Breast epithelium (tissue), 3 donors: ENCODE measurements at regions not wholly inside any gene's neighbourhood (a gene's known extent, or its start where the extent isn't known, plus 50 kb on each side); places are given as distances from the start of the nearest gene placed in this dataset.

Experiments
- CTCF ChIP-seq, 3 donors: fragments of 450-650 bp; IDR thresholded peaks; one replicate each; pipeline ENCODE4 v1.5.1; 2016 to 2017; ENCODE audit warnings: antibody characterized with exemption in 3 of 3, mild to moderate bottlenecking in 3 of 3, moderate library complexity in 3 of 3
- POLR2A ChIP-seq: fragments of 450-650 bp; IDR thresholded peaks from one replicate; pipeline ENCODE4 v1.6.1; 2016; ENCODE audit warnings: antibody characterized with exemption, mild to moderate bottlenecking, moderate library complexity

GRCh38 chr17:71802663-71803062 lies 318.2 kb upstream of the SOX9 start:
- TF ChIP-seq CTCF (IDR thresholded peaks at IDR 0.05) (no peak), POLR2A (no peak)
